H9 (cell line): ENCODE measurements at regions not wholly inside any gene's neighbourhood (a gene's known extent, or its start where the extent isn't known, plus 50 kb on each side); places are given as distances from the start of the nearest gene placed in this dataset.

Experiments used
- DNase-seq: peaks from one replicate; pipeline ENCODE4 v3.0.0-alpha.2; 2017
- H2AFZ ChIP-seq: one replicate; pipeline ENCODE4 v1.6.1; 2013; ENCODE audit warnings: mild to moderate bottlenecking, low read length, control low read depth, moderate library complexity
- H2AK5ac ChIP-seq: 2 replicates; pipeline ENCODE4 v1.6.1; 2013; ENCODE audit warnings: low read length, control low read depth, mixed read lengths; ENCODE audit not compliant: insufficient read length
- H2BK120ac ChIP-seq: one replicate; pipeline ENCODE4 v1.6.1; 2013; ENCODE audit warnings: low read depth, mild to moderate bottlenecking, low read length, control low read depth, inconsistent platforms; ENCODE audit not compliant: poor library complexity, severe bottlenecking
- H2BK12ac ChIP-seq: 2 replicates; pipeline ENCODE4 v1.6.1; 2013; ENCODE audit warnings: low read length, control low read depth, mixed read lengths, low read depth; ENCODE audit not compliant: insufficient read length
- H2BK15ac ChIP-seq: 2 replicates; pipeline ENCODE4 v1.6.1; 2013; ENCODE audit warnings: low read depth, low read length, control low read depth
- H2BK20ac ChIP-seq: one replicate; pipeline ENCODE4 v1.6.1; 2013; ENCODE audit warnings: low read depth, mild to moderate bottlenecking, low read length, control low read depth, inconsistent platforms; ENCODE audit not compliant: poor library complexity, severe bottlenecking
- H2BK5ac ChIP-seq: 2 replicates; pipeline ENCODE4 v1.6.1; 2013; ENCODE audit warnings: low read length, control low read depth, mixed read lengths; ENCODE audit not compliant: insufficient read length
- H3K14ac ChIP-seq: 2 replicates; pipeline ENCODE4 v1.6.1; 2013; ENCODE audit warnings: low read length, control low read depth; ENCODE audit not compliant: insufficient read depth
- H3K18ac ChIP-seq: 2 replicates; pipeline ENCODE4 v1.6.1; 2013; ENCODE audit warnings: low read depth, mild to moderate bottlenecking, mixed read lengths, low read length, control low read depth; ENCODE audit not compliant: insufficient read length
- H3K23ac ChIP-seq: 2 replicates; pipeline ENCODE4 v1.6.1; 2013; ENCODE audit warnings: low read length, control low read depth, mixed read lengths, low read depth; ENCODE audit not compliant: insufficient read length
- H3K23me2 ChIP-seq: 2 replicates; pipeline ENCODE4 v1.6.1; 2013; ENCODE audit warnings: low read depth, mild to moderate bottlenecking, mixed read lengths, low read length, control low read depth; ENCODE audit not compliant: insufficient read length, poor library complexity, severe bottlenecking
- H3K27ac ChIP-seq: 2 replicates; pipeline ENCODE4 v1.5.1; 2013; ENCODE audit warnings: low read length, control low read depth, mixed read lengths, low read depth; ENCODE audit not compliant: insufficient read length
- H3K27me3 ChIP-seq: 2 replicates; pipeline ENCODE4 v1.6.1; 2013; ENCODE audit warnings: low read length, control low read depth, inconsistent platforms; ENCODE audit not compliant: insufficient read depth
- H3K4ac ChIP-seq: 2 replicates; pipeline ENCODE4 v1.6.1; 2013; ENCODE audit warnings: low read depth, mild to moderate bottlenecking, control low read depth, inconsistent platforms, low read length, moderate library complexity
- H3K4me1 ChIP-seq: 2 replicates; pipeline ENCODE4 v1.6.1; 2013; ENCODE audit warnings: low read length, control low read depth, inconsistent platforms; ENCODE audit not compliant: insufficient read depth
- H3K4me2 ChIP-seq: 2 replicates; pipeline ENCODE4 v1.6.1; 2013; ENCODE audit warnings: low read length, control low read depth, mixed read lengths; ENCODE audit not compliant: insufficient read length, insufficient read depth
- H3K56ac ChIP-seq: 2 replicates; pipeline ENCODE4 v1.6.1; 2013; ENCODE audit warnings: low read depth, mild to moderate bottlenecking, mixed read lengths, low read length, control low read depth; ENCODE audit not compliant: insufficient read length
- H3K79me1 ChIP-seq: 2 replicates; pipeline ENCODE4 v1.6.1; 2013; ENCODE audit warnings: low read depth, mild to moderate bottlenecking, moderate library complexity, low read length, control low read depth, inconsistent platforms; ENCODE audit not compliant: insufficient read depth, poor library complexity, severe bottlenecking
- H3K79me2 ChIP-seq: 2 replicates; pipeline ENCODE4 v1.6.1; 2013; ENCODE audit warnings: low read length, control low read depth, inconsistent platforms; ENCODE audit not compliant: insufficient read depth
- H3K9ac ChIP-seq: 2 replicates; pipeline ENCODE4 v1.6.1; 2013; ENCODE audit warnings: low read length, control low read depth, mixed read lengths; ENCODE audit not compliant: insufficient read length; ENCODE audit errors: extremely low read depth
- H3K9me3 ChIP-seq: one replicate; pipeline ENCODE4 v1.6.1; 2013; ENCODE audit warnings: low read depth, low read length, inconsistent platforms; ENCODE audit not compliant: control insufficient read depth
- H3T11ph ChIP-seq: one replicate; pipeline ENCODE4 v1.6.1; 2013; ENCODE audit warnings: mild to moderate bottlenecking, low read length, control low read depth, inconsistent platforms
- H4K20me1 ChIP-seq: one replicate; pipeline ENCODE4 v1.6.1; 2013; ENCODE audit not compliant: control insufficient read depth, insufficient read length, insufficient read depth
- H4K5ac ChIP-seq: 2 replicates; pipeline ENCODE4 v1.6.1; 2013; ENCODE audit warnings: low read depth, mild to moderate bottlenecking, mixed read lengths, low read length, control low read depth; ENCODE audit not compliant: insufficient read length
- H4K8ac ChIP-seq: replicated peaks from 2 replicates; pipeline ENCODE4 v1.6.1; 2013; ENCODE audit warnings: low read length, control low read depth, mixed read lengths, low read depth; ENCODE audit not compliant: insufficient read length
- H4K91ac ChIP-seq: 2 replicates; pipeline ENCODE4 v1.6.1; 2013; ENCODE audit warnings: low read depth, mild to moderate bottlenecking, moderate library complexity, mixed read lengths, low read length, control low read depth; ENCODE audit not compliant: insufficient read length
- H3K27ac Mint-ChIP-seq, 3 experiments: 2 replicates in 2 of 3; 3 replicates in 1 of 3; pipeline ENCODE4 v1.8.0; 2020 to 2021; ENCODE audit warnings: mixed read lengths in 3 of 3, mild to moderate bottlenecking in 1 of 3, moderate library complexity in 1 of 3
- H3K27me3 Mint-ChIP-seq: 2 replicates; pipeline ENCODE4 v1.8.0; 2021; ENCODE audit warnings: low read depth, mild to moderate bottlenecking, moderate library complexity, mixed read lengths
- H3K36me3 Mint-ChIP-seq, 3 experiments: 2 replicates in 2 of 3; 3 replicates in 1 of 3; pipeline ENCODE4 v1.8.0; 2020 to 2021; ENCODE audit warnings: low read depth in 3 of 3, mixed read lengths in 3 of 3; ENCODE audit not compliant: insufficient read depth in 1 of 3
- H3K4me1 Mint-ChIP-seq, 2 experiments: 2 replicates each; pipeline ENCODE4 v1.8.0; 2020; ENCODE audit warnings: mixed read lengths in 2 of 2
- H3K4me3 Mint-ChIP-seq, 2 experiments: 2 replicates in 1 of 2; 3 replicates in 1 of 2; pipeline ENCODE4 v1.8.0; 2020 to 2021; ENCODE audit warnings: mild to moderate bottlenecking in 2 of 2, mixed read lengths in 2 of 2, moderate library complexity in 1 of 2
- H3K9me3 Mint-ChIP-seq, 2 experiments: 2 replicates in 1 of 2; 3 replicates in 1 of 2; pipeline ENCODE4 v1.8.0; 2020; ENCODE audit warnings: mild to moderate bottlenecking in 2 of 2, mixed read lengths in 2 of 2, moderate library complexity in 1 of 2
- CTCF ChIP-seq: fragments of 200-600 bp; sonication (generic); conservative IDR thresholded peaks from 3 replicates; pipeline ENCODE4 v1.8.0; 2021; ENCODE audit warnings: antibody characterized with exemption, mild to moderate bottlenecking
- WGBS: extraction: QIAGEN DNeasy Blood & Tissue Kit; methylation state at CpG from one replicate; pipeline ENCODE4 v1.1.7; 2013; ENCODE audit warnings: missing lambda C conversion rate, low lambda C conversion rate, mixed read lengths; ENCODE audit not compliant: insufficient read length; ENCODE audit errors: extremely low coverage; 5-methylcytosine and 5-hydroxymethylcytosine counted together

- Mint-ChIP-seq H3K4me3 (no peak overlapping the region), H3K27me3 (peaks cover 26% of the 10 kb centered on the region), H3K36me3 (no peaks in the 10 kb centered on the region), H3K9me3 (no peaks in the 10 kb centered on the region), H3K4me1 (peaks cover 5 to 6% of the 10 kb centered on the region in 2 experiments; a peak in 2 of 4 replicates), H3K27ac (no peak overlapping the region)
- Histone ChIP-seq H3K56ac (no peak overlapping the region), H3K27me3 (no peaks in the 10 kb centered on the region; the same call in 1 of the 2 replicates), H4K91ac (no peak overlapping the region), H3K23me2 (no peaks in the 10 kb centered on the region), H3K4me1 (no peaks in the 10 kb centered on the region), H3K79me1 (no peaks in the 10 kb centered on the region), H4K8ac (no peak overlapping the region), H2AK5ac (no peak overlapping the region), H3K79me2 (no peaks in the 10 kb centered on the region), H3K9ac (no peak overlapping the region), H3K14ac (no peak overlapping the region), H3K27ac (no peak overlapping the region), H2BK12ac (no peak overlapping the region), H2BK5ac (no peak overlapping the region), H3K18ac (no peak overlapping the region), H4K20me1 (no peaks in the 10 kb centered on the region), H3K9me3 (no peaks in the 10 kb centered on the region), H2BK15ac (no peak overlapping the region), H3K4ac (no peak overlapping the region), H3K23ac (no peak overlapping the region), H4K5ac (no peak overlapping the region), H2BK120ac (no peak overlapping the region), H3T11ph (no peak overlapping the region), H2AFZ (no peak overlapping the region), H3K4me2 (no peak overlapping the region), H2BK20ac (no peak overlapping the region)
- WGBS: no CpG with 5 or more reads among the region's 6 CpGs
- DNase-seq: no peak
- no peak for TF ChIP-seq CTCF
Observed at GRCh38 chr7:69373171-69374043, 224.9 kb upstream of the AUTS2 start.
